T-helper 1 cell treated with Interleukin-12 subunit alpha and Interleukin-12 subunit beta and Interleukin-4 antibody, amounts not matched to agents 30 ng/mL and 1 ng/mL, for 36 hours (primary cell): ENCODE measurements at regions not wholly inside any gene's neighbourhood (a gene's known extent, or its start where the extent isn't known, plus 50 kb on each side); places are given as distances from the start of the nearest gene placed in this dataset.

ENCODE experiments used
- intact Hi-C: fragments of 100-400 bp; cut with micrococcal nuclease; formaldehyde crosslinking; loops from one replicate; pipeline ENCODE4 v1.15.1; 2024

DNA sequence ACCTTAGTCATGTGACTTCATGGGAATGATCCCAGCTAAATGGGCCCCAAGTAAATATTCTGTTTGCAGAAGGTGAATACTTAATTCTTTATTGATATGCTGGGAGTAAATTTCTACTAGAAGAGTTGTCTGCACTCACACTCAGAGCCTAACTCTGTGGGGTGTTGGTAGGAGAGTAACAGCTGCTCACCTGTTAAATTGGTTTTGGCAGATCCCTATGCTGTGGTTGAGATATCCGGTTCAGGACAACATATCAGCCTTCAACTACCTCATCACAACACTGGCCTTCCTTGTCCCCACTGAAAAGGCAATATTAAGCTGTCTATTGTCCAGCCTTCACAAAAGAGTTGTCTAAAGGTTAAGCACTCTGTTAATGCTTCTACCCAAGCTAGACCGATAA lies 738.3 kb downstream of the INHBA start:
- intact Hi-C loops = no loop called here

DNA sequence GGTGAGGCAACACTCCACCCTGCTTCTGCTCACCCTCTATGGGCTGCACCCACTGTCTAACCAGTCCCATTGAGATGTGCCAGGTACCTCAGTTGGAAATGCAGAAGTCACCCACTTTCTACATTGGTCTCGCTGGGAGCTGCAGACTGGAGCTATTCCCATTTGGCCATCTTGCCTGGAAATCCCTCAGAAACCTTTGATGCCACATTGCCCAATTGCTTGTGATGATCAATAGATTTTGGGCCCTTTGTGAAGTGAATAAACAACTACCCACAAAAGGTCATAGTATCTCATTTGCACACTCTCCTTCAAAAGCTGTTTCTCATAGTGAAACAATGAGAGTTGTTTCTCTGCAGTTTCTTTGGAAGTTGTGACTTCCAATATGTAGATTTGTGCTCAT lies 742.9 kb downstream of the INHBA start:
- intact Hi-C loops = no loop called here

DNA sequence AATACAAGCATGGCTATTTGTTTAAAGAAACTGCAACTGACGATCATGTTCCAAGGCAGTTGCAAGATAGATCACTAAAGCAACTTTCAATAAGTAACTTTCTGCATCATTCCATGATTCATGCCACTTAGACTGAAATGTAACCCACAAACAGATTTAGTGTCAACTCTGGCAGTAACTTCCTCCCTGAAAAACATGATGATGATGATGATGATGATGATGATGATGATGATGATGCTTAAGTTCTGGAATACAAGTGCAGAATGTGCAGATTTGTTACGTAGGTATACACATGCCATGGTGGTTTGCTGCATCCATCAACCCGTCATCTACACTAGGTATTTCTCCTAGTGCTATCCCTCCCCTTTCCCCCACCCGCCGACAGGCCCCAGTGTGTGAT lies 754.7 kb downstream of the INHBA start:
- intact Hi-C loops = no loop called here

DNA sequence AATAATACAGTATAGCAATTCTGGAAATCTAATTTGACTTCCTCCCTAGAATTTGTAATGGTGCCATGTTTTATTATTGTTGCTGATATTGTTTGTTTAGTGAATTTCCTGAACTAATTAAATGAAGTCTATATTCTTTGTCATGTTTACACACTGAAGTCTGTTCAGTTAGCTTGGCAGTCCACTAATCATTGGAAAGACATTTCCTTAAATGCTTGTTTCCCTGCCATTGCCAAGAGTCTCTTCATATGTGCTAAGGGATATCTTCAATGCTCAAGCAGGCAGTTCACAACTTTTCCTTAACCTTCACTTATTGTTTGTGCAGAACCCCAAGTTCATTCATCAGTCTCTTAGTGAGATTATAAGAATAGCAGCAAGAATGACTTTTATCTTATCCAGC lies 755.3 kb downstream of the INHBA start:
- intact Hi-C loops = no loop called here

DNA sequence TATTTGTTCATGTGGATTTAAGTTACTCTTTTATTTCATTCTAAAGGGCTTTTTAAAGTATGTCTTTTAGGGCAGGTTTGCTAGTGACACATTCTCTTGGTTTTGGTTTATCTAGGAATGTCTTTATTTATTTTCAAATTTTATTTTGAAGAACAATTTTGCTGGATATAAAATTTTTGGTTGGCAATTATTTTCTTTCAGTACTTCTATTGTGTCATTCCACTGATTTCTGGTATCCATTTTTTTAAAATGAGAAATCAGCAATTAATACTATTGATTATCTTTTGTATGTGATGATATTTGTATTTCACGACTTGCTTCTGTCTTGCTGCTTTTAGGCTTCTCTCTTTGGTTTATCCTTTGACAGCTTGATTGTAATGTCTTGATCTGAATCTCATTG lies 756.3 kb downstream of the INHBA start:
- intact Hi-C loops = no loop called here

DNA sequence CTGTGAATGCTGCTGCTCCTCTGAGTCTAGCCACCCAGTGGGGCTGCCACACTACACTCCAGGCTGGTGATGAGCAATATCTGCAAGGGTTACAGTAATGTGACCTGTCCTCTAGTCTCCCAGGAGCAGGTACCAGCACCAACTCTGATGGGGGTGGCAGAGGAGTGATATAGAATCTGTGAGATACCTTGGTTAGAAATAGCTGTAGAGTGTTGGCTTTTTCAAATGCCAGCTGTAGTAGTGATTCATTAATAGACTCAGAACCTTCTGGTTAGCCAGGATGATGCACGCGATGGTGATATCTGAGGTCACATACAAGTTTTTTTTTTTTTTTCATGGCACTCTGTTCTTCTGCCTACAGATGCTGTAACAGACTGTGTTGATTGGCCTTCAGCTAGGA lies 757.1 kb downstream of the INHBA start:
- intact Hi-C loops = no loop called here

DNA sequence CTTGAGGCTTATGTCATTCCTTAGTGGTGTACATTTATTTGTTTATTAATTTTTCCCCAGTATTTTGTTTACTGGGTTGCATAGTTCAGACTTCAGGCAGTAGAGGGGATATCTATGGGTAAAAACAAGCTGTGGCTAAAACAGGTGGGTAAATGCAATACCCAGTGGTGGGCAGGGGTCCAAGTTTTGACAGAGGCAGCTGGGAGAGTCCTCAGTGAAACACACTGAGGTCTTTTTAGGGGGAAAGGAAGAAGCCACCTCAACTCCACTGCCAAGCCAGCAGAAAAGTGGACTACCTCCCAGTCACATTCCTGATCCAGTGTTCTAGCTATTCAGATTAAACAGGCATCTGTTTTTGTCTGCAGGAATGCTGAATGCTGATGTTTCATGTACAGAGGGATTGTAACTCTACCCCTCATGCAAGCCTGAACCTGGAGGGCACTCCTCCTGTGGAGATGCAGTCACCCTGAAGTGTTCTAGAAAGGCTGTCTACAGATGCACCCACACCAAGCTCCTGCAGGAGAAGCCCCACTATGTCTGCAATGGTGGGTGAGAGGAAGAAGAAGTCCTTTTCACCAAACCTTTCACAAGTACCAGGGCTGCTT lies 757.8 kb downstream of the INHBA start:
- intact Hi-C loops = no loop called here

DNA sequence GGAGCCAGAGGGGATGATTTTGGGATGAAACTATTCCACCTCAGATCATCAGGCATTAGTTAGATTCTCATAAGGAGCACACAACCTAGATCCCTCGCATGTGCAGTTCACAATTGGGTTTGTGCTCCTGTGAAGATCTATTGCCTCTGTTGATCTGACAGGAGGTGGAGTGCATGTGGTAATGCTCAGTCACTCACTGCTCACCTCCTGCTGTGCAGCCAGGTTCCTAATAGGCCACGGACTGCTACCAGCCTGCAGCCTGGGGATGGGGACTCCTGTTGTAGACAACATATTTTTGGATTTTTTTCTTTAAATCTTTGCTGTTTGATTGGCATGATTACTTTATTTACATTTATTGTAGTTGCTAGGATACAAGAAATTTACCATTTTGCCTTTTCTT lies 765.0 kb downstream of the INHBA start:
- intact Hi-C loops = no loop called here

DNA sequence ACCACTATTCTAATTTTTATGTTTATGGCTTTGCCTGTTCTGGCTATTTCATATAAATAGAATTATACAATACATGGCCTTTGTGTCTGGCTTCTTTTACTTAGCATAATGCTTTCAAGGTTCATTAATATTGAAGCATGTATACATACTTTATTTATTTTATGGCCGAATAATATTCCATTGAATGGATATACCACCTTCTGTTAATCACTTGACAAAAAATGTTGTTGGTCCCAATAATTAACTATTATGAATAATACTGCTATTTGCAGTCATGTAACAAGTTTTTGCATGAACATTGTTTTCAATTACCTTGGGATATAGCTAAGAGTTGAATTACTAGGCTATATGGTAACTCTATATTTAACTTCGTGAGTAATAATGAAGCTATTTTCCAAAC lies 767.5 kb downstream of the INHBA start:
- intact Hi-C loops = no loop called here

DNA sequence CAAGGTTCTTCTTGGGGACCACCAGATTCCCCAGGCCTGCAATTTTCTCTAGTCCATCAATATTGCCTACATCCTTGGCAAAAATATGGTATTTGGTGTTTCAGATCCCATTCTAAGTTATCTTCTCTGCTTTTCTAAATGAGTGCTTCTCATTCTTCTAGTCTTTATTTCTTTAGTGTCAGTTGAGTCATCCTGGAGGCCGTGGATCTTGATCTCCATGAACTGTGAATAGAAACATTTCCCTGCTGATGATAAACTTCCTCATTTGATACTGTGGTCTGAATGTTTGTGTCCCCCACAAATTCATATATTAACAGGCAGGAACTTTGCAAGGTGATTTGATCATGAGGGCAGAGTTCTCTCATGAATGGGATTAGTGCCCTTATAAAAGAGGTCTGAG lies 779.3 kb downstream of the INHBA start:
- intact Hi-C loops = no loop called here

DNA sequence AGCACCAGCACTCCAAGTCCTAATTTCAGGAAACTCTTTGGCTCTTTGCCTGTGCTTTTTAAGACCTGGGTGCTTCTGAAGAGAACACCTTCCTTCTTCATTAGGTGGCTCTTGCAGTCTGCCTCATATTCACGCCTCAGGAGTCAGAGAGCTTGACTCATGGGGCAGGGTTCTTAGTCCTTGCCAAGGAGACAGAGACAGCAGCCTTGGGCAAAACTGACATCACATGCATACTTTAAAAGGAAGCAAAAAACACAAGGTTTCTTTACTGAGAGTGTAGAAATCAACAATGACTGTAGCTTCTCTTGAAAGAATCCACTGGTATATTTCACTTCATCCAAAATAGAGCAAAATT lies 780.6 kb downstream of the INHBA start:
- intact Hi-C loops = no loop called here

DNA sequence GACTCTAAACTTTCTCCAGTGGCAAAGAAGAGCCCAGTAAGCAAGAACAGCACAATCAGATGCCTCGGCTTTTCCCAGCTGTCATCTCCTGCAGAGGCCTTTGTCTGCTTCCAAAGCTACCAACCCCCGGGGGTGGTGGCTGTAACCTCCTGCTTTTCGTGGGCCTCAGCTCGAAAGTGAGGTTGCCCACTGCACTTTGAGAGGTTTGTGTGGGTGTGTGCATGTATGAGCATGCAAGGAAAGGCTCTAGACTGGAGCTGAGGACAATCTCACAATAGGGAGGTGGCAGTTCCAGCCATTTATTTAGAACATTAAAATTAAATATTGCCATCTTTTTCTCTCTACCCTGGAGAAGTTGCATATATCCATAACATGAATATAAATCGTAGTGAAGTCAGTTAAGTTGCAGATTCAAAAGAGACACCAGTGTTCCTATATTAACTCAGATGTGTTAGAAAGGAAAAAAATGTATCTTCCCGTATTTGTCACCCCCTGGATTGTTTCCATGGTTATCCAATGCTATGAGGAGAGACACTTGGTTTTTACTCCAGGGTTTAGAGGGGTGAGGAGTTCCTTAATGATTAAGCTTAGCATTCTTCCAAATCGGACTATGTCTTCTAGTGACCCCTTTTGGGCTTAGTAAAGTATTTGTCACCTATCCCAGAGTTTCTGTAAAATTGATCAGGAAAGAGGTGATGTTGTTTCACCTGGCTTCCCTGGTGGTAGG lies 781.1 kb downstream of the INHBA start:
- intact Hi-C loops = no loop called here

DNA sequence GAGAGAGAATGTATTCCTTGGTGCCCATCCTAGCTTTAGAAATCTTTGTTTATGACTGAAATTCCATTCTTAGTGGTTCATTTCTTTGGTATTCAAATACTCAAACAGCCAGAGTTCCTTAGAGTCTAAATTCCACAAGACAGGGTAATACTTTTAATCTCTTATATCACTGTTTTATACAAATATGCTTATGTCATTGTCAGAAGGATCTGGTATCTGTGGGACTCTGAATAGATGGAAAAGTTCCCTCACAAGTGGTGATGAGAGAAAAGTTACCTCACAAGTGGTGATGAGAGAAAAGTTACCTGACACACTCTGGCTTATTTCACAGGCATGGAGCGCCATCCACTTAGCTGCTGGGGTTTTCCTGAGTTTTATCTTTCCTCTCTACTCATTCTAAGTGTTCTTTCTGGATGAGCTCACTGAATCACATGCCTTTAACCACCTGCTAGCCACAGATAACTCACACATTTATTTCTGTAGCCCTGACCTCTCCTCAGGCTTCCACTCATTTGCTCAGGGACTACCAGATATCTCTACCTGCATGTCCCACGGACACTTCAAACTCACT lies 784.0 kb downstream of the SUGCT start:
- intact Hi-C loops = no loop called here

DNA sequence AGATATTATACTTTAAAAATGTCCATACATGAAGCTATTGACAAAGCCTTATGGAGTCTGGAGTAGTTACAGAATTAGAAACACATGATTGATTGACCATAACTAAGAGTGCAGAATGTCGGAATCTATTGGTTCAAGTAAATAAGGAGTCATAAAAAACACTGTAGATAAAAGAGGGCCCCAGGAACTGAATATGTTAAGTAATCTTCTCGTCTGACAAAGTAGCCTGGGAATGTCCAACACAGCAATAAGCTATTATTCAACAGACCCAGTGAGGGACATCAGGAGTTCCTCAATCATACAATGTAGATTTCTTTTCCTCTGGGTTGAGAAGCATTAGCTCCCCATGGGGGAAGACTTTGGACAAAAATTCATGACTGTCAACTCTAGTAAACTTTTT lies 782.0 kb downstream of the SUGCT start:
- intact Hi-C loops = no loop called here

DNA sequence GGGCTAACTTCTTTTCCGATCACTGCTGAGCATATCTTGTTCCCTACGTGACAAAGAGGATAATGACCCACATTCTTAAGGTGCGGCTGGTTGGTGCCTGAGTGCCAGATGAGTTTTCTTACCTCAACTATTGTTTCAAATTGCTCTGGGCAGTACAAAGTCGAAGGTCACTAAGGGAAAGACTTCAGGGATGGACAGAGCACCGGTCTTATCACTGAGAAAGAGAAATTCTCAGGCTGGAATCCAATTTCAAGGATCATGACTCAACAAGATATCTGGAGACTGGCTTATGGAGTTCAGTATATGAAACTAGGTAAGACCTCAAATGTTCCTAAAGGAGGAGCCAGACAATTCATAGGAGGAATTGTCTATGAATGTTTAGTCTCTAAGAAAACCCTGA lies 780.3 kb downstream of the SUGCT start:
- intact Hi-C loops = no loop called here
